Caki2 (cell line): ENCODE measurements at regions not wholly inside any gene's neighbourhood (a gene's known extent, or its start where the extent isn't known, plus 50 kb on each side); places are given as distances from the start of the nearest gene placed in this dataset.

Experiments
- DNase-seq: peaks from one replicate; pipeline ENCODE4 v3.0.0-alpha.2; 2015; ENCODE audit warnings: low read depth
- in situ Hi-C: cut with HindIII; loops from 2 replicates; pipeline ENCODE4 v1.10.0; 2016; ENCODE audit warnings: low sequenced_read_pairs, low pct_unique_long_range_greater_than_20kb, mixed read lengths

- in situ Hi-C loops, result no loop called here
- no peak for DNase-seq
Observed at GRCh38 chr10:29171717-29172116, 117.2 kb upstream of the LYZL1 start.

GRCh38 chr10:29174389-29174788, 114.5 kb upstream of the LYZL1 start:
- peak; percentile 45 for DNase-seq
- in situ Hi-C loops, result no loop called here

- no peak for DNase-seq
- in situ Hi-C loops, result no loop called here
Observed at GRCh38 chr10:29176845-29177832, 111.7 kb upstream of the LYZL1 start.

GRCh38 chr10:29181936-29182335, 106.9 kb upstream of the LYZL1 start:
- in situ Hi-C loops, result no loop called here
- DNase-seq, result no peak

- in situ Hi-C loops, result no loop called here
Observed at GRCh38 chr10:29183301-29183945, 105.4 kb upstream of the LYZL1 start.

GRCh38 chr10:29184205-29185000, 104.5 kb upstream of the LYZL1 start:
- in situ Hi-C loops, result no loop called here
- no peak for DNase-seq

More at GRCh38 chr10:29183301-29183945, 105.4 kb upstream of the LYZL1 start:
- DNase-seq, result no peak

GRCh38 chr10:29185050-29185449, 103.8 kb upstream of the LYZL1 start:
- in situ Hi-C loops, result no loop called here
- no peak for DNase-seq

GRCh38 chr10:29186221-29186620, 102.6 kb upstream of the LYZL1 start:
- in situ Hi-C loops, result no loop called here
- DNase-seq, result no peak

DNA sequence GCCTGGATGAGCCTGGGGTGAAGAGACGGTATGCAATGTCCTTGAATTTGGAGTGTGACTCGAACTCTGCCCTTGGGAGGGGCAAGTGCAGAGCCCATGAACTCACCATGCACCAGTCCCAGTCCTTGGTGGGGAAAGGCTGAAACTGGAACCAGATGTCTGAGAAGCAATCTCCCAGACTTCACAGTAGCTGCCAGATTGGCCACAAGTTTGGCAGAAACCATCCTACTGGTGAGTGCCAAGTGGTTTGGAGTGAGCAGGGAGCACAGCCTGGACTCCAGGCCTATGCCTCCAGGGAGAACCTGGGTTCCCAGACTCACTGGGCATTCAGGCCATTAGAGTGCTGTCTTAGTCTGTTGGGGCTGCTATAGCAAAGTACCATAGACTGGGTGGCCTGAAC, 99.6 kb upstream of the LYZL1 start:
- in situ Hi-C loops, result no loop called here
- DNase-seq, result no peak

GRCh38 chr10:29191674-29192073, 97.2 kb upstream of the LYZL1 start:
- no peak for DNase-seq
- in situ Hi-C loops, result no loop called here

- in situ Hi-C loops, result no loop called here
- no peak for DNase-seq
Observed at GRCh38 chr10:29199339-29199738, 89.5 kb upstream of the LYZL1 start.

GRCh38 chr10:29199941-29200679, 88.8 kb upstream of the LYZL1 start:
- DNase-seq, result no peak
- in situ Hi-C loops, result no loop called here

DNA sequence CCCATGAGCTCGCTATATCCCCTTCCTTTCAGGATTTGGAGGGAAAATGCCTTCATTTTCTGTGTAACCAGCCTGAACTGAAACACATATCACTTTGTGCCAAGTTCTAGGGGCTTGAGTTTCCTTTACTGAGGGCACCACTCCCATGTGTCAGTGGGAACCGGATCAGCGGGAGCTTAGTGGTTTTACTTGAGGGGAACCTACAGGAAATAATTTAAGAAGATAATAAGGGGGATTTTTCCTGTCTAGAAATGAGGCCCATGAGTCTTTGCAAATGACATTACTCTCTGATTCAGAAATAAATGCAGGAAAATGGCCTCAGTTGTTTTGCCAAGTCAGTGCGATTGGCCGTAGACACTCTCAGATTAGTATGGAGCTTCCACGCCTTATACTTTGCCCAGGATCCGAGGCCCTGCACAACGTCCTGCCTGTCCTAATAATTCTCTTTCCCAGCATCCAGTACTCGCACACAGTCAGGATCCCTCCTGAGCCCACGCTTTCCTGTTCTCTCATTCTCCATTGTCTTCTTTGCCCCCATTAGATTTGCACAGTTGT, 86.4 kb upstream of the LYZL1 start:
- no peak for DNase-seq
- in situ Hi-C loops, result no loop called here

GRCh38 chr10:29203432-29203831, 85.4 kb upstream of the LYZL1 start:
- in situ Hi-C loops, result no loop called here
- no peak for DNase-seq

DNA sequence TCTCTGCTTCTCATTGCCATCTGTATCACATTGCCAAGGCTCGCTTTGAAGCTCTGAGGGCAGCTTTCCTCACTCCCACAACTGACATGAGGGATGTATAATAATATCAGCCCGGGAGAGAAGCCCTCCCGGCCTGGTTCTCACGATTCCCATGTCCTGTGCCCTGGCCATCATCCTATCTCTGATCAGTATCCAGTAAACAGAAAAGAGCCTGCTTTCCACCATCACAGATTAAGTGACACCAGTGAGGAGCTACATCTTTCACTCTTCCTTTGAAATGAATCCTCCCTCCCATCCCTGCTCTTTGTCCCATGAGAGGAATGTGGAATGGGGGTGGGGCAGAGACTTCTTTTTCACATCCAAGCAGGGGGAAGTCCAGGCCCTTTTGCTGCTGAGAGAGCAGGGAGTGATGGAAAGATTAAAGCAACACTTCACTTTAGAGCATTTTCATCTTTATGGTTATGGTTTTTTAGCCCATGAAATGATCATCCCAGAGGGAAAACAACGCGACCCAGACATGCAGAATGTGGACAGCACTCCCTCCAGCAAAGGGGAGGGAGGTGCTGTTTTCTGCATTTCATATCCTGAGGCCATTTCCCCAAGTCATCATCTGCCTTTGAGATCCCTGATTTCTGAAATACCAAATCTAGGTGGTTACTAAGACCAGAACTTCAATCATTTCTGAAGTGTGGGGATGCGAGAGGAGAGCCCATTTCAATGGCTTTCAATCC, 84.6 kb upstream of the LYZL1 start:
- DNase-seq, result no peak
- in situ Hi-C loops, result no loop called here

- no peak for DNase-seq
- in situ Hi-C loops, result no loop called here
Observed at GRCh38 chr10:29205787-29206186, 83.1 kb upstream of the LYZL1 start.

GRCh38 chr10:29208845-29209244, 80.0 kb upstream of the LYZL1 start:
- in situ Hi-C loops, result no loop called here

More at GRCh38 chr10:29208845-29209244, 80.0 kb upstream of the LYZL1 start:
- DNase-seq, result no peak
